ENCODE measurements at regions not wholly inside any gene's neighbourhood (a gene's known extent, or its start where the extent isn't known, plus 50 kb on each side); places are given as distances from the start of the nearest gene placed in this dataset.
A peak's percentile ranks its signal among the peaks of the same experiment; 100 is the strongest.

- Histone ChIP-seq H3K79me2 (ENCODE audit: control insufficient read depth, insufficient read depth, low read length) (no peaks in the 10 kb centered on the region), H2AFZ (ENCODE audit: low read length) (no peak overlapping the region), H3K9me3 (ENCODE audit: control insufficient read depth, insufficient read depth, low read depth, low read length) (no peaks in the 10 kb centered on the region)
Measured at GRCh38 chr14:55891692-55892091, 226.5 kb upstream of the PELI2 start.

GRCh38 chr14:55892906-55893305 is 225.3 kb upstream of the PELI2 start:
- Histone ChIP-seq H3K36me3 (ENCODE audit: control insufficient read depth, insufficient read depth, low read length) (no peaks in the 10 kb centered on the region), H3K4me2 (ENCODE audit: extremely low read depth, insufficient read depth, low read length) (no peak overlapping the region), H3K4me1 (ENCODE audit: control insufficient read depth, extremely low read depth, insufficient read depth, low read length) (no peaks in the 10 kb centered on the region), H3K4me3 (replicated peaks in 1 of 4; ENCODE audit: control extremely low read depth in 1 of 4, insufficient read depth in 1 of 4, low read depth in 3 of 4, low read length in 4 of 4) (no peak overlapping the region), H2AFZ (ENCODE audit: low read length) (no peak overlapping the region), H3K27ac (ENCODE audit: insufficient read depth, low read length) (no peak overlapping the region), H4K20me1 (ENCODE audit: control insufficient read depth, extremely low read depth, insufficient read depth, low read length) (no peaks in the 10 kb centered on the region), H3K79me2 (ENCODE audit: control insufficient read depth, insufficient read depth, low read length) (no peaks in the 10 kb centered on the region), H3K9me3 (ENCODE audit: control insufficient read depth, insufficient read depth, low read depth, low read length) (no peaks in the 10 kb centered on the region), H3K9ac (ENCODE audit: insufficient read depth, low read length) (no peak overlapping the region), H3K27me3 (ENCODE audit: control insufficient read depth, insufficient read depth, low read length) (peaks cover 3% of the 10 kb centered on the region)
- TF ChIP-seq CTCF (conservative IDR thresholded peaks at IDR 0.05 in 1 of 2, IDR thresholded peaks at IDR 0.05 in 1 of 2; ENCODE audit: low read depth in 1 of 2, low read length in 2 of 2) (no peak), EZH2 (IDR thresholded peaks at IDR 0.05; ENCODE audit: low read length, missing control alignments) (no peak)
- DNase-seq (ENCODE audit: low read depth in 2 of 2), result no peak

More at GRCh38 chr14:55891692-55892091, 226.5 kb upstream of the PELI2 start:
- DNase-seq (ENCODE audit: low read depth in 2 of 2), result no peak
- Histone ChIP-seq H3K27me3 (ENCODE audit: control insufficient read depth, insufficient read depth, low read length) (peaks cover 3% of the 10 kb centered on the region), H3K4me2 (ENCODE audit: extremely low read depth, insufficient read depth, low read length) (no peak overlapping the region), H3K4me1 (ENCODE audit: control insufficient read depth, extremely low read depth, insufficient read depth, low read length) (no peaks in the 10 kb centered on the region), H4K20me1 (ENCODE audit: control insufficient read depth, extremely low read depth, insufficient read depth, low read length) (no peaks in the 10 kb centered on the region), H3K4me3 (replicated peaks in 1 of 4; ENCODE audit: control extremely low read depth in 1 of 4, insufficient read depth in 1 of 4, low read depth in 3 of 4, low read length in 4 of 4) (no peak overlapping the region), H3K9ac (ENCODE audit: insufficient read depth, low read length) (no peak overlapping the region), H3K36me3 (ENCODE audit: control insufficient read depth, insufficient read depth, low read length) (no peaks in the 10 kb centered on the region), H3K27ac (ENCODE audit: insufficient read depth, low read length) (no peak overlapping the region)
- TF ChIP-seq EZH2 (IDR thresholded peaks at IDR 0.05; ENCODE audit: low read length, missing control alignments) (no peak), CTCF (conservative IDR thresholded peaks at IDR 0.05 in 1 of 2, IDR thresholded peaks at IDR 0.05 in 1 of 2; ENCODE audit: low read depth in 1 of 2, low read length in 2 of 2) (no peak)

- H4K20me1 ChIP-seq (ENCODE audit: control insufficient read depth, extremely low read depth, insufficient read depth, low read length), result no peaks in the 10 kb centered on the region
- H3K27ac ChIP-seq (ENCODE audit: insufficient read depth, low read length), result no peak overlapping the region
- H3K9ac ChIP-seq (ENCODE audit: insufficient read depth, low read length), result no peak overlapping the region
- no peak overlapping the region for H2AFZ ChIP-seq (ENCODE audit: low read length)
- H3K4me1 ChIP-seq (ENCODE audit: control insufficient read depth, extremely low read depth, insufficient read depth, low read length), result no peaks in the 10 kb centered on the region
- H3K9me3 ChIP-seq (ENCODE audit: control insufficient read depth, insufficient read depth, low read depth, low read length), result no peaks in the 10 kb centered on the region
- no peak overlapping the region for H3K4me3 ChIP-seq (replicated peaks in 1 of 4; ENCODE audit: control extremely low read depth in 1 of 4, insufficient read depth in 1 of 4, low read depth in 3 of 4, low read length in 4 of 4)
- no peaks in the 10 kb centered on the region for H3K36me3 ChIP-seq (ENCODE audit: control insufficient read depth, insufficient read depth, low read length)
- peak in 1 of 2 donors; percentile 17 for DNase-seq (ENCODE audit: low read depth in 2 of 2)
- TF ChIP-seq EZH2 (IDR thresholded peaks at IDR 0.05; ENCODE audit: low read length, missing control alignments) (no peak), CTCF (conservative IDR thresholded peaks at IDR 0.05 in 1 of 2, IDR thresholded peaks at IDR 0.05 in 1 of 2; ENCODE audit: low read depth in 1 of 2, low read length in 2 of 2) (no peak)
- H3K79me2 ChIP-seq (ENCODE audit: control insufficient read depth, insufficient read depth, low read length), result no peaks in the 10 kb centered on the region
- H3K4me2 ChIP-seq (ENCODE audit: extremely low read depth, insufficient read depth, low read length), result no peak overlapping the region
- H3K27me3 ChIP-seq (ENCODE audit: control insufficient read depth, insufficient read depth, low read length), result peaks cover 3% of the 10 kb centered on the region
Measured at GRCh38 chr14:55893705-55894104, 224.5 kb upstream of the PELI2 start.
